ENCODE measurements at regions not wholly inside any gene's neighbourhood (a gene's known extent, or its start where the extent isn't known, plus 50 kb on each side); places are given as distances from the start of the nearest gene placed in this dataset.

- TF ChIP-seq, protein P1, sequence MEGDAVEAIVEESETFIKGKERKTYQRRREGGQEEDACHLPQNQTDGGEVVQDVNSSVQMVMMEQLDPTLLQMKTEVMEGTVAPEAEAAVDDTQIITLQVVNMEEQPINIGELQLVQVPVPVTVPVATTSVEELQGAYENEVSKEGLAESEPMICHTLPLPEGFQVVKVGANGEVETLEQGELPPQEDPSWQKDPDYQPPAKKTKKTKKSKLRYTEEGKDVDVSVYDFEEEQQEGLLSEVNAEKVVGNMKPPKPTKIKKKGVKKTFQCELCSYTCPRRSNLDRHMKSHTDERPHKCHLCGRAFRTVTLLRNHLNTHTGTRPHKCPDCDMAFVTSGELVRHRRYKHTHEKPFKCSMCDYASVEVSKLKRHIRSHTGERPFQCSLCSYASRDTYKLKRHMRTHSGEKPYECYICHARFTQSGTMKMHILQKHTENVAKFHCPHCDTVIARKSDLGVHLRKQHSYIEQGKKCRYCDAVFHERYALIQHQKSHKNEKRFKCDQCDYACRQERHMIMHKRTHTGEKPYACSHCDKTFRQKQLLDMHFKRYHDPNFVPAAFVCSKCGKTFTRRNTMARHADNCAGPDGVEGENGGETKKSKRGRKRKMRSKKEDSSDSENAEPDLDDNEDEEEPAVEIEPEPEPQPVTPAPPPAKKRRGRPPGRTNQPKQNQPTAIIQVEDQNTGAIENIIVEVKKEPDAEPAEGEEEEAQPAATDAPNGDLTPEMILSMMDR (IDR thresholded peaks at IDR 0.05; ENCODE audit: borderline replicate concordance, insufficient read depth, low read depth, low read length) = no peak
- no peak overlapping the region for H3K4me3 ChIP-seq (ENCODE audit: low read depth, low read length)
These were observed 174.4 kb upstream of the ADRA1B start for GRCh38 chr5:159741829-159742322.

DNA sequence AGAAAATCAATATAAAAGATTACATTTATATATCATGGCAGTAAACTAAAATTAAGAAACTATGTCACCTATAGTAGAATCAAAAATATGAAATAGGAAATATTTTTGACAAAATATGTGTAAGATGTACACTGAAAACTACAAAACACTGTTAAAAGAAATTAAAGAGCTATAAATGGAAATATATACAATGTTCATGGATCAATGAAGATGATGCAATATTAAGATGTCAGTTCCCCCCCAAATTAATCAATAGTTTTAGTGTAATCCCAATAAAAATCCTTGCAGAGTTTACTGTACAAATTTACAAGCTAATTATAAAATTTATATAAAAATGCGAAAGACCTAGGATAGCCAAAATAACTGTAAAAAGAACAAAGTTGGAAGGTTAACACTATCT, 173.0 kb upstream of the ADRA1B start:
- no peak overlapping the region for H3K4me3 ChIP-seq (ENCODE audit: low read depth, low read length)
- TF ChIP-seq, protein P1 (IDR thresholded peaks at IDR 0.05; ENCODE audit: borderline replicate concordance, insufficient read depth, low read depth, low read length) = no peak

DNA sequence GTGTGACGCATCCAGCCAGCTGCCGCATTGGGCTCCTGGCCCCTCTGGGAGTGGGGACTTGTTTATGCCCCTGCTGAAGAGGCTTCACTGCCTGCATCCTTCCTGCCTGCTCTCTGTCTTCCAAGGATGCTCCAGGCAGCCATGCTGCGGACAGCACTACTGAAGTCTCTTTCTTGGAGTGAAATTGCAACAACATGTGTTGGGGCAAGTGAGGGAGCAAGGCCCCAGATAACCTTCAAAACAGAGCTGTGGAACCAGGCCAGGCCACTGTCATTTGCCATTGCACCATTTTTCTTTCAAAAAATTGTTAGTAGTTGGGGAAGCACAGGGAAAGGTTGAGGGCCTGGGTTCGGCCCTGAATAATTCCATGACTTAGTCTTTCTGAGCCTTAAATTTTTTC, 169.6 kb upstream of the ADRA1B start:
- no peak overlapping the region for H3K4me3 ChIP-seq (ENCODE audit: low read depth, low read length)
- TF ChIP-seq, protein P1 (IDR thresholded peaks at IDR 0.05; ENCODE audit: borderline replicate concordance, insufficient read depth, low read depth, low read length) = no peak

GRCh38 chr5:159749146-159749545, 167.1 kb upstream of the ADRA1B start:
- TF ChIP-seq, protein P1 (IDR thresholded peaks at IDR 0.05; ENCODE audit: borderline replicate concordance, insufficient read depth, low read depth, low read length) = no peak
- H3K4me3 ChIP-seq (ENCODE audit: low read depth, low read length) = no peak overlapping the region

- TF ChIP-seq, protein P1 (IDR thresholded peaks at IDR 0.05; ENCODE audit: borderline replicate concordance, insufficient read depth, low read depth, low read length) = no peak
- no peak overlapping the region for H3K4me3 ChIP-seq (ENCODE audit: low read depth, low read length)
These were observed 166.1 kb upstream of the ADRA1B start for GRCh38 chr5:159750226-159750625.

- TF ChIP-seq, protein P1 (IDR thresholded peaks at IDR 0.05; ENCODE audit: borderline replicate concordance, insufficient read depth, low read depth, low read length) = no peak
- no peak overlapping the region for H3K4me3 ChIP-seq (ENCODE audit: low read depth, low read length)
These were observed 164.8 kb upstream of the ADRA1B start for GRCh38 chr5:159751459-159751858.

DNA sequence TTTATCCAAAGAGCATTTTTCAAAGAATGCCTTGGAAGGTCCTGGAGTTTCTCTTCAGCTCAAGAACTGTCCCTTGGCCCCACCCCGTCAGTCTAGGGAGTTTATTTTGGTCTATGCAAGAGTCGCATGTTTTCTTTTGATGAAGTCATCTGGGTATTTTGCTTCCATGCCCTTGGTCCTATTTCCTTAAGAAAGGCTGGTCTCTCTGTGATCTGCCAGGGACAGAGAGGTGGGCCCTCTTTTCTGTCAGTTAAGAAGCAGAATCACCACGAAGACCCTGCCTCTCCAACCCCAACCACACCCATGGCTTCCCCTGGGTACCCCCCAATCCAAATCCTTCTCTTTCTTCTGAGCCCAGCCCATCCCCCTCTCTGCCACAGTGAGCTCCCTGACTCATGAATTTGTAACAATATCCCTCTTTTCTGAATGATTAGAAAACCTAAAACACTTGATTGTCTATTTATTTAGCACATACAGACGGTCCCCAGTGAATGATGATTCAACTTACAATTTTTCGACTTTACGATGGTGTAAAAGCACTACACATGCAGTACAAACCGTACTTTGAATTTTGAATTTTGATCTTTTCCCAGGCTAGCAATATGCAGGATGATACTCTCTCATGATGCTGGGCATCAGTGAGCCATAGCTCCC, 163.5 kb upstream of the ADRA1B start:
- TF ChIP-seq, protein P1 (IDR thresholded peaks at IDR 0.05; ENCODE audit: borderline replicate concordance, insufficient read depth, low read depth, low read length) = no peak
- no peak overlapping the region for H3K4me3 ChIP-seq (ENCODE audit: low read depth, low read length)
